SU-DHL-6 (cell line): ENCODE measurements at regions not wholly inside any gene's neighbourhood (a gene's known extent, or its start where the extent isn't known, plus 50 kb on each side); places are given as distances from the start of the nearest gene placed in this dataset.

Experiments used
- EZH2phosphoT487 ChIP-seq: fragments of 200-600 bp; sonication (generic), shearing (Covaris generic); conservative IDR thresholded peaks from 2 replicates; pipeline ENCODE4 v1.6.1; 2018; ENCODE audit warnings: mild to moderate bottlenecking, antibody characterized with exemption, low read length, moderate library complexity, mixed read lengths
- TF ChIP-seq, protein P1 (sequence below): fragments of 200-600 bp; sonication (generic); IDR thresholded peaks from one replicate; pipeline ENCODE4 v1.5.1; 2017; ENCODE audit warnings: antibody characterized with exemption, mild to moderate bottlenecking, low read length, moderate library complexity; ENCODE audit not compliant: insufficient read depth, poor library complexity, severe bottlenecking

DNA sequence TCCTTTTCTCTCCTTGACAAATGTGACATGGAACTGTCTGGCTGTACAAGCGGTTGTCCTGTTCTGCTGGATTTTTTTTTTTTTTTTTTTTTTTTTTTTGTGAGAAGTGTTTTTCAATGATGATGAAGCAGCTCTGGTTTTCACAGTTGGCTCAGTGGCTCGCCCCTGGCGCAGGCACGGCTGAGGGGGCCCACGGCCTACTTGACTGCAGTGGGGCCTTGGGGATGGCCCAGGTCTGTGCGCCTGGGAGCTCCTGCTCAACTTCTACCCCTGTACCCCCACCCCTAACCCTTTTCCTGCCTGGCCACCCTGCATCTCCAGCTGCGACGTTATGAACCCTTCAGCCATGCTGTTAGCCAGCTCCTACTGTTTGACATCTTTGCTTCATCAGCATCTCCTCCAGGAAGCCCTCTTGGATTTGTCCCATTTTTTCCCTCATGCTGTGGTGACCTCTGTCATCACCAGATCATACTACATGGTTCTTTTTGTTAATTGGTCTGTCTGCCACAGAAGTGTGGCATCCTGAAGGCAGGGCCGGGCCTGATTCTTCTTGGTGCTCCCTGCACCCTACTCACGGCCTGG is 167.9 kb downstream of the INHBB start:
- TF ChIP-seq, protein P1, sequence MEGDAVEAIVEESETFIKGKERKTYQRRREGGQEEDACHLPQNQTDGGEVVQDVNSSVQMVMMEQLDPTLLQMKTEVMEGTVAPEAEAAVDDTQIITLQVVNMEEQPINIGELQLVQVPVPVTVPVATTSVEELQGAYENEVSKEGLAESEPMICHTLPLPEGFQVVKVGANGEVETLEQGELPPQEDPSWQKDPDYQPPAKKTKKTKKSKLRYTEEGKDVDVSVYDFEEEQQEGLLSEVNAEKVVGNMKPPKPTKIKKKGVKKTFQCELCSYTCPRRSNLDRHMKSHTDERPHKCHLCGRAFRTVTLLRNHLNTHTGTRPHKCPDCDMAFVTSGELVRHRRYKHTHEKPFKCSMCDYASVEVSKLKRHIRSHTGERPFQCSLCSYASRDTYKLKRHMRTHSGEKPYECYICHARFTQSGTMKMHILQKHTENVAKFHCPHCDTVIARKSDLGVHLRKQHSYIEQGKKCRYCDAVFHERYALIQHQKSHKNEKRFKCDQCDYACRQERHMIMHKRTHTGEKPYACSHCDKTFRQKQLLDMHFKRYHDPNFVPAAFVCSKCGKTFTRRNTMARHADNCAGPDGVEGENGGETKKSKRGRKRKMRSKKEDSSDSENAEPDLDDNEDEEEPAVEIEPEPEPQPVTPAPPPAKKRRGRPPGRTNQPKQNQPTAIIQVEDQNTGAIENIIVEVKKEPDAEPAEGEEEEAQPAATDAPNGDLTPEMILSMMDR, result no peak
- no peak for TF ChIP-seq EZH2phosphoT487
